Trophoblast cell (in vitro differentiated cells and primary cell): ENCODE measurements at regions not wholly inside any gene's neighbourhood (a gene's known extent, or its start where the extent isn't known, plus 50 kb on each side); places are given as distances from the start of the nearest gene placed in this dataset.

ENCODE experiments used
- DNase-seq, 2 donors: peaks; one replicate each; pipeline ENCODE4 v3.0.0-alpha.2; 2016
- H2AFZ ChIP-seq: 2 replicates; pipeline ENCODE4 v1.6.1; 2013; ENCODE audit warnings: low read length, moderate library complexity, mild to moderate bottlenecking; ENCODE audit not compliant: insufficient read depth, poor library complexity
- H2AK5ac ChIP-seq: 2 replicates; pipeline ENCODE4 v1.6.1; 2013; ENCODE audit warnings: mild to moderate bottlenecking, low read length
- H2BK120ac ChIP-seq: 2 replicates; pipeline ENCODE4 v1.6.1; 2013; ENCODE audit warnings: low read length, mild to moderate bottlenecking, moderate library complexity; ENCODE audit not compliant: insufficient read depth, poor library complexity
- H2BK12ac ChIP-seq: 2 replicates; pipeline ENCODE4 v1.6.1; 2013; ENCODE audit warnings: mild to moderate bottlenecking, low read length, moderate library complexity
- H2BK5ac ChIP-seq: 2 replicates; pipeline ENCODE4 v1.6.1; 2013; ENCODE audit warnings: low read length, low read depth, moderate library complexity, mild to moderate bottlenecking; ENCODE audit not compliant: poor library complexity
- H3K14ac ChIP-seq: 2 replicates; pipeline ENCODE4 v1.6.1; 2013; ENCODE audit warnings: mild to moderate bottlenecking, low read length
- H3K18ac ChIP-seq: 2 replicates; pipeline ENCODE4 v1.6.1; 2013; ENCODE audit warnings: mild to moderate bottlenecking, low read length
- H3K23ac ChIP-seq: 2 replicates; pipeline ENCODE4 v1.6.1; 2013; ENCODE audit warnings: low read length
- H3K27ac ChIP-seq: 2 replicates; pipeline ENCODE4 v1.5.1; 2013; ENCODE audit warnings: low read depth, mild to moderate bottlenecking, inconsistent platforms, low read length, moderate library complexity
- H3K27me3 ChIP-seq: 2 replicates; pipeline ENCODE4 v1.6.1; 2013; ENCODE audit warnings: inconsistent platforms, mild to moderate bottlenecking, low read length, moderate library complexity; ENCODE audit not compliant: insufficient read depth
- H3K36me3 ChIP-seq, 2 experiments: 1 replicate in 1 of 2; 2 replicates in 1 of 2; pipeline ENCODE4 v1.6.1; 2013; ENCODE audit warnings: low read length in 2 of 2, mild to moderate bottlenecking in 2 of 2, moderate library complexity in 1 of 2; ENCODE audit not compliant: insufficient read depth in 2 of 2, control insufficient read depth in 1 of 2
- H3K4ac ChIP-seq: 2 replicates; pipeline ENCODE4 v1.6.1; 2013; ENCODE audit warnings: low read depth, mild to moderate bottlenecking, low read length, moderate library complexity
- H3K4me1 ChIP-seq, 2 experiments: 1 replicate in 1 of 2; 2 replicates in 1 of 2; pipeline ENCODE4 v1.6.1; 2013; ENCODE audit warnings: low read length in 2 of 2, mild to moderate bottlenecking in 2 of 2, moderate library complexity in 1 of 2; ENCODE audit not compliant: insufficient read depth in 2 of 2, control insufficient read depth in 1 of 2
- H3K4me2 ChIP-seq: 2 replicates; pipeline ENCODE4 v1.6.1; 2013; ENCODE audit warnings: inconsistent platforms, mild to moderate bottlenecking, low read length, moderate library complexity
- H3K4me3 ChIP-seq: 2 replicates; pipeline ENCODE4 v1.5.1; 2013; ENCODE audit warnings: mild to moderate bottlenecking, low read depth, low read length, inconsistent platforms
- H3K79me1 ChIP-seq: one replicate; pipeline ENCODE4 v1.6.1; 2013; ENCODE audit warnings: low read length
- H3K79me2 ChIP-seq: 2 replicates; pipeline ENCODE4 v1.6.1; 2013; ENCODE audit warnings: low read length, mild to moderate bottlenecking; ENCODE audit not compliant: control insufficient read depth, insufficient read depth, poor library complexity
- H3K9ac ChIP-seq: 2 replicates; pipeline ENCODE4 v1.6.1; 2013; ENCODE audit warnings: mild to moderate bottlenecking, low read length
- H3K9me3 ChIP-seq: 2 replicates; pipeline ENCODE4 v1.6.1; 2013; ENCODE audit warnings: low read depth, mild to moderate bottlenecking, control low read depth, inconsistent platforms, low read length; ENCODE audit not compliant: insufficient read depth
- H4K12ac ChIP-seq: 2 replicates; pipeline ENCODE4 v1.6.1; 2013; ENCODE audit warnings: low read depth, mild to moderate bottlenecking, low read length, moderate library complexity
- H4K8ac ChIP-seq: 2 replicates; pipeline ENCODE4 v1.6.1; 2013; ENCODE audit warnings: low read depth, mild to moderate bottlenecking, low read length, moderate library complexity
- H4K91ac ChIP-seq: one replicate; pipeline ENCODE4 v1.6.1; 2013; ENCODE audit warnings: low read depth, mild to moderate bottlenecking, low read length, moderate library complexity
- WGBS: extraction: QIAGEN DNeasy Blood & Tissue Kit; methylation state at CpG from one replicate; pipeline ENCODE4 v1.1.7; 2013; ENCODE audit warnings: missing lambda C conversion rate; ENCODE audit not compliant: insufficient read length, insufficient coverage; ENCODE audit errors: extremely low coverage; 5-methylcytosine and 5-hydroxymethylcytosine counted together

DNA sequence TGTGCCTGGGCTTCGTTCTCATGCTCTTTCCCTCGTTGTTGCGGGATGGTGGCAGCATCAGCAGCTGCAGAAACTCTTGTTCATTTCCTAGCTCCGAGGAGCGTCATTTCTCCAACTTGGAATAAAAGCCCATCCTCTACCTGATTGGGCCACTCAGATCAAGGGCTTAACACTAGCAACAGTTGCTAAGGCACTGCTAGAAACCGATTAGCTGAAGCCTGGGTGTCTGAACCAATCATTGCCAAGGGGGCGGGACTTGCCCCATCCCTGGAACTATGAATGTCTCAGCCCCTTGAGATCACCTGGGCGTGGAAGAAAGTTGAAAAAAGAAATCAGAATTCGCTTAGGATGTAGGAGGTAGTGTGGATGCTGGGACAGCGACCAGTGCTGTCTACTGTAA is 145.3 kb downstream of the FOXL1 start:
- WGBS: no CpG with 5 or more reads among the region's 10 CpGs
- H2AFZ ChIP-seq: no peak overlapping the region

DNA sequence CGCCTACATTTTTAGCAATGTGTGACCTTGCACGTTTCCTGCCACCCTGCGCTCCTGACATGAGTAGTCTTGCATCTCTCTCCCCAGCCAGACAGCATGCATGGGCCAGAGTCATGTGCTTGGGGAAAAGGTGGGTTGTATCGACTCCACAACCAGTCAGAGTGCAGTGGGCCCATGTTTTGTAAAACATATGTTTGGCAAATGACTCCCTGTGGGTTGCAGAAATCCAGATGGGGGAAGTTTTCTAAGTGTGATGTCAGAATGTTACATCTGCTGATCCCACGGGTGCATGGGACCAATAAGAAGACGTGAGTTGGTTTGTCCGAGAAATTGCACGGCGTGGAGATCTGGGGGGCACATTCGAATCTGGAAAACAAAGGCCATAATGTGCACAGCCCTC is 147.1 kb downstream of the FOXL1 start:
- Histone ChIP-seq H2BK5ac (no peak overlapping the region), H4K12ac (no peak overlapping the region), H2AK5ac (no peak overlapping the region), H3K4me1 (no peaks in the 10 kb centered on the region), H3K27me3 (no peaks in the 10 kb centered on the region), H3K18ac (no peak overlapping the region), H3K4me3 (no peak overlapping the region), H3K36me3 (no peaks in the 10 kb centered on the region), H3K4ac (no peak overlapping the region), H2BK120ac (no peak overlapping the region), H4K91ac (no peak overlapping the region), H3K79me1 (no peaks in the 10 kb centered on the region), H3K9ac (no peak overlapping the region), H3K9me3 (no peaks in the 10 kb centered on the region), H3K4me2 (no peak overlapping the region), H4K8ac (no peak overlapping the region), H3K79me2 (no peaks in the 10 kb centered on the region), H3K27ac (no peak overlapping the region), H3K14ac (no peak overlapping the region), H3K23ac (no peak overlapping the region), H2BK12ac (no peak overlapping the region), H2AFZ (no peak overlapping the region)
- no CpG with 5 or more reads among the region's 10 CpGs for WGBS
- no peak for DNase-seq

More for the DNA sequence above, 145.3 kb downstream of the FOXL1 start:
- Histone ChIP-seq H3K23ac (no peak overlapping the region), H3K36me3 (no peaks in the 10 kb centered on the region), H3K4ac (no peak overlapping the region), H3K14ac (no peak overlapping the region), H3K4me3 (no peak overlapping the region), H3K4me1 (no peaks in the 10 kb centered on the region), H3K79me1 (no peaks in the 10 kb centered on the region), H2AK5ac (no peak overlapping the region), H3K9ac (no peak overlapping the region), H3K9me3 (no peaks in the 10 kb centered on the region), H3K27me3 (no peaks in the 10 kb centered on the region), H2BK120ac (no peak overlapping the region), H3K4me2 (no peak overlapping the region), H3K27ac (no peak overlapping the region), H4K12ac (no peak overlapping the region), H4K8ac (no peak overlapping the region), H2BK12ac (no peak overlapping the region), H2BK5ac (no peak overlapping the region), H3K79me2 (no peaks in the 10 kb centered on the region), H4K91ac (no peak overlapping the region), H3K18ac (no peak overlapping the region)
- no peak for DNase-seq

DNA sequence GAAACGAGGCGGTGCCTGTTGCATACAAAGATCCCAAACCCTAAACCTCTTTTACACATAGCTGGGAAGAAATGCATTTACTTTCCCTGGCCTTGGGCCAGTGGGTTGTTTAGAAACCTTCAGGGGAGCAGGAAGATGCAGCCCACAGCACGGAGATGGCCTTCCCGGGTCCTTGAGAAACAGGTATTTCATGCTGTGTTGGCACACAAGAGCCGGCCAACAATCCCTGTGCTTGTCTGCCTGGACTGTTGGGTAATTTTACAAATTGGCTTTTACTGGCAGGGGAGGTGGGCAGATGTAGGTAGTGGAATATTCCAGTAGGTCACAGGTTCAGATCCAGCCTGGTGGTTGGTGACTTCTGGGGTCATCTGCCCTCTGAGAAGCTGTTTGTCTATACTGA is 148.0 kb downstream of the FOXL1 start:
- Histone ChIP-seq H3K4me1 (no peaks in the 10 kb centered on the region), H3K27me3 (no peaks in the 10 kb centered on the region), H3K14ac (no peak overlapping the region), H3K4me3 (no peak overlapping the region), H3K4ac (no peak overlapping the region), H3K79me2 (no peaks in the 10 kb centered on the region), H3K79me1 (no peaks in the 10 kb centered on the region), H3K23ac (no peak overlapping the region), H2AFZ (no peak overlapping the region), H3K9me3 (no peaks in the 10 kb centered on the region), H2BK12ac (no peak overlapping the region), H3K9ac (no peak overlapping the region), H3K4me2 (no peak overlapping the region), H4K12ac (no peak overlapping the region), H3K27ac (no peak overlapping the region), H4K8ac (no peak overlapping the region), H2BK5ac (no peak overlapping the region), H3K18ac (no peak overlapping the region), H2BK120ac (no peak overlapping the region), H2AK5ac (no peak overlapping the region), H4K91ac (no peak overlapping the region), H3K36me3 (no peaks in the 10 kb centered on the region)
- DNase-seq: no peak
- WGBS: no CpG with 5 or more reads among the region's 5 CpGs

DNA sequence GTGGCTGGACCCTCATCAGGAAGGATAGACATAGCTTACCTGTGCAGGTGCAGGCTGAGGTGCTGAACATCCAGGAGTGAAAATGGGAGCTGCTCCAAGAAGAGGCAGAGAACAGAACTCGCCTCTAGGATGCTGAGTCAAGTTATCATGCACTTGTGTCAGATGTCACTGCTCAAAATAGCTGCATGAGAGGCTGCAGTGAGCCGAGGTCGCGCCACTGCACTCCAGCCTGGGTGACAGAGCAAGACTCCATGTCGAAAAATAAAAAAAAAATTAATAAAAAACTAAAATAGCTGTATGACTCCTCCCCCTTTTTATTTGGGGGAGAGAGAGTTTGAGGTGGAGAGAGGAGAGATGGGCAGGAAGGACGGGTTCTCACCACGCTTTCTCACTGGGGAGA is 148.8 kb downstream of the FOXL1 start:
- Histone ChIP-seq H3K4ac (no peak overlapping the region), H3K27me3 (no peaks in the 10 kb centered on the region), H4K12ac (no peak overlapping the region), H2BK12ac (no peak overlapping the region), H3K4me2 (no peak overlapping the region), H2BK120ac (no peak overlapping the region), H2AFZ (no peak overlapping the region), H4K91ac (no peak overlapping the region), H2AK5ac (no peak overlapping the region), H3K79me1 (no peaks in the 10 kb centered on the region), H3K18ac (no peak overlapping the region), H3K4me1 (no peaks in the 10 kb centered on the region), H3K79me2 (no peaks in the 10 kb centered on the region), H3K9ac (no peak overlapping the region), H3K14ac (no peak overlapping the region), H3K4me3 (no peak overlapping the region), H2BK5ac (no peak overlapping the region), H3K9me3 (no peaks in the 10 kb centered on the region), H3K36me3 (no peaks in the 10 kb centered on the region), H3K23ac (no peak overlapping the region), H3K27ac (no peak overlapping the region), H4K8ac (no peak overlapping the region)
- WGBS: no CpG with 5 or more reads among the region's 7 CpGs
- DNase-seq: no peak
